ENCODE measurements at regions not wholly inside any gene's neighbourhood (a gene's known extent, or its start where the extent isn't known, plus 50 kb on each side); places are given as distances from the start of the nearest gene placed in this dataset.

DNA sequence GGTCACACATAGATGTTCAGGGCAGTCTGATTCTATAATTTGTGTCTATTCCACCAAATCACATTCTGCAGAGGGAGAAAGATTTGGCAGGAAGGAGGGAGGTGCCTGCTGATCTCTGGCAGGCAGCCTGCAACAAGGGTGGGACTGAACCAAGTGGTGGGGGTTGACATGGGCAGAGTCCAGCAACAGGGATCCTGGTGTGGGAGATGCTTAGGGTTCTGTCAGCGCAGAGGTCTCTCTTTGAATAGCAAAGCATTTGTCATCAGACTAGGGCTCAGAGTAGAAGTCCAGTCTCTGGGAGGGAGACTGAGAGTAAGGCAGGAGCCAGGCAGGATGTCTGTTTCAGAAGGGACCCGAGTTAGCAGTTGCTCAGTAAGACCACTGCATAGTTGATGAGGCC, 94.6 kb downstream of the UTP18 start:
- H3K27me3 ChIP-seq = no peaks in the 10 kb centered on the region
- no peak overlapping the region for H3K4me3 ChIP-seq
- H3K36me3 ChIP-seq = no peaks in the 10 kb centered on the region
- peaks cover 9% of the 10 kb centered on the region for H3K4me1 ChIP-seq
- no peak for DNase-seq (ENCODE audit: extremely low spot score in 2 of 2)
- H3K9me3 ChIP-seq = no peaks in the 10 kb centered on the region
- TF ChIP-seq, protein P1, sequence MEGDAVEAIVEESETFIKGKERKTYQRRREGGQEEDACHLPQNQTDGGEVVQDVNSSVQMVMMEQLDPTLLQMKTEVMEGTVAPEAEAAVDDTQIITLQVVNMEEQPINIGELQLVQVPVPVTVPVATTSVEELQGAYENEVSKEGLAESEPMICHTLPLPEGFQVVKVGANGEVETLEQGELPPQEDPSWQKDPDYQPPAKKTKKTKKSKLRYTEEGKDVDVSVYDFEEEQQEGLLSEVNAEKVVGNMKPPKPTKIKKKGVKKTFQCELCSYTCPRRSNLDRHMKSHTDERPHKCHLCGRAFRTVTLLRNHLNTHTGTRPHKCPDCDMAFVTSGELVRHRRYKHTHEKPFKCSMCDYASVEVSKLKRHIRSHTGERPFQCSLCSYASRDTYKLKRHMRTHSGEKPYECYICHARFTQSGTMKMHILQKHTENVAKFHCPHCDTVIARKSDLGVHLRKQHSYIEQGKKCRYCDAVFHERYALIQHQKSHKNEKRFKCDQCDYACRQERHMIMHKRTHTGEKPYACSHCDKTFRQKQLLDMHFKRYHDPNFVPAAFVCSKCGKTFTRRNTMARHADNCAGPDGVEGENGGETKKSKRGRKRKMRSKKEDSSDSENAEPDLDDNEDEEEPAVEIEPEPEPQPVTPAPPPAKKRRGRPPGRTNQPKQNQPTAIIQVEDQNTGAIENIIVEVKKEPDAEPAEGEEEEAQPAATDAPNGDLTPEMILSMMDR (IDR thresholded peaks at IDR 0.05) = no peak
- TF ChIP-seq POLR2A (IDR thresholded peaks at IDR 0.05) (no peak), POLR2AphosphoS5 (IDR thresholded peaks at IDR 0.05; ENCODE audit: insufficient read depth in 1 of 2, low read depth in 1 of 2) (no peak)
- intact Hi-C loops (cut with DNase I) = no loop called here
- H3K27ac ChIP-seq = no peak overlapping the region

DNA sequence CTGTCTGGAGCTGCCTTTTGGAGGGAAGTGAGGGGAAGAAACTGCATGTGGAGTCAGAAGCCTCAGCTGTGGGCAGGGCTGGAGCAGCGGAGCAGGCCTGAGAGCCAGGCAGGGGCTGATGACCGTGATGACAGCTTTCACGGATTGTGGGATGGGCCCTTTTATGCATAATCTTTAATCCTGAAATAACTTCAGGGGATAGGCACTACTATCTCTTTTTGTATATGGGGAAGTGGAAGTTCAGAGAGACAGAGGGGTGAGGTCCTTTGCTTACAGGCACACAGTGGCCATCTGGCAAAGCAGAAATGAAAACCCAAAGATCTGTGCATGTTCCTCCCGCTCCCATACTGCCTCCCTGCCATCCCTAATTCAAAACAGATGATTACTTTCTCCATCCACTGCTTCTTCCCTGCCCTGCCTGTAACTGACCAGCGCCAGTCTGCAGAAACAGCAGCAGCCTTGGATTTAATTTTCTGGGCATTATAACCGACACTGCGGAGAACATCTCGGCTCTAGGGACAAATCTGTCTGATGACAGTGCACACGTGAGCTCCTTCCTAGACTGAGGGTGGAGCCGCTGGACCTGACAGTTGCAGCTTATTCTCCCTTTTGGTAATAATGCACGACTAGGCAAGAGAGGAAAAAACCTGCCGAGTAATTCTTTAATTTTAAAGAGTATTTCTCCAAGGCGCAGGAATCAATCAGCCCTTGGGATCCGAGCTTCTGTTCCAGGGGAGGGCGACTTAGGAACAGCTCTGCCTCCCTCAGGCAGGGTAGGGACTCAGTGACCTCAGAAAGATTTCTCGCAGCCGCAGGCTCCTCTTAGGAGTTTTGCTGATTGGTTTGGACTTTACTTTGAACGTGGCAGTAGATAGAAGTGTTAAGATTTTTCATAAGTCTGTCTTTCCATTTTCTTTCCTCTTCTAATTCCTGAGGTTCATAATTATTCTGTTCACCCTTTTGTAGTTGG, 95.4 kb downstream of the UTP18 start:
- Histone ChIP-seq H3K4me1 (peaks cover 9% of the 10 kb centered on the region), H3K27me3 (no peaks in the 10 kb centered on the region), H3K9me3 (no peaks in the 10 kb centered on the region), H3K36me3 (no peaks in the 10 kb centered on the region), H3K4me3 (no peak overlapping the region), H3K27ac (no peak overlapping the region)
- intact Hi-C loops (cut with DNase I) = no loop called here
- no peak for DNase-seq (ENCODE audit: extremely low spot score in 2 of 2)
- TF ChIP-seq, protein P1 (IDR thresholded peaks at IDR 0.05) = no peak
- TF ChIP-seq POLR2AphosphoS5 (IDR thresholded peaks at IDR 0.05; ENCODE audit: insufficient read depth in 1 of 2, low read depth in 1 of 2) (no peak), POLR2A (IDR thresholded peaks at IDR 0.05) (no peak)

DNA sequence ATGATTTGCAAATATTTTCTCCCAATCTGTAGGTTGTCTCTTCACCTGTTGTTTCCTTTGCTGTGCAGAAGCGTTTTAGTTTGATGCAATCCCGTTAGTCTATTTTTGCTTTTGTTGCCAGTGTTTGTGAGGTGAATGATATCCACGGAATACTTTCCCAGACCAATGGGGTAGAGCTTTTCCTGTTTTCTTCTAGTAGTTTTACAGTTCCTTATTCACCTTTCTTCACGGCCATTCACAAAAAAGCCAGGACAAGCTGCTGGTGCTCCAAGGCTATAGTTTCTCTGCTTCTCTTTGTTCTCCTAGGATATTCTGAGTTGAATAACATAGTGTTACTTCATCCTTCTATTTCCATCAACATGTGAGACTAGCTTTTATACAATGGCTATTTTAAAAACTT, 98.7 kb downstream of the UTP18 start:
- intact Hi-C loops (cut with DNase I) = no loop called here
- no peak for DNase-seq (ENCODE audit: extremely low spot score in 2 of 2)
- H3K4me1 ChIP-seq = no peaks in the 10 kb centered on the region
- H3K27me3 ChIP-seq = no peaks in the 10 kb centered on the region
- TF ChIP-seq, protein P1 (IDR thresholded peaks at IDR 0.05) = no peak
- TF ChIP-seq POLR2A (IDR thresholded peaks at IDR 0.05) (no peak), POLR2AphosphoS5 (IDR thresholded peaks at IDR 0.05; ENCODE audit: insufficient read depth in 1 of 2, low read depth in 1 of 2) (no peak)
- H3K36me3 ChIP-seq = no peaks in the 10 kb centered on the region
- H3K4me3 ChIP-seq = no peak overlapping the region
- H3K9me3 ChIP-seq = no peaks in the 10 kb centered on the region
- no peak overlapping the region for H3K27ac ChIP-seq

DNA sequence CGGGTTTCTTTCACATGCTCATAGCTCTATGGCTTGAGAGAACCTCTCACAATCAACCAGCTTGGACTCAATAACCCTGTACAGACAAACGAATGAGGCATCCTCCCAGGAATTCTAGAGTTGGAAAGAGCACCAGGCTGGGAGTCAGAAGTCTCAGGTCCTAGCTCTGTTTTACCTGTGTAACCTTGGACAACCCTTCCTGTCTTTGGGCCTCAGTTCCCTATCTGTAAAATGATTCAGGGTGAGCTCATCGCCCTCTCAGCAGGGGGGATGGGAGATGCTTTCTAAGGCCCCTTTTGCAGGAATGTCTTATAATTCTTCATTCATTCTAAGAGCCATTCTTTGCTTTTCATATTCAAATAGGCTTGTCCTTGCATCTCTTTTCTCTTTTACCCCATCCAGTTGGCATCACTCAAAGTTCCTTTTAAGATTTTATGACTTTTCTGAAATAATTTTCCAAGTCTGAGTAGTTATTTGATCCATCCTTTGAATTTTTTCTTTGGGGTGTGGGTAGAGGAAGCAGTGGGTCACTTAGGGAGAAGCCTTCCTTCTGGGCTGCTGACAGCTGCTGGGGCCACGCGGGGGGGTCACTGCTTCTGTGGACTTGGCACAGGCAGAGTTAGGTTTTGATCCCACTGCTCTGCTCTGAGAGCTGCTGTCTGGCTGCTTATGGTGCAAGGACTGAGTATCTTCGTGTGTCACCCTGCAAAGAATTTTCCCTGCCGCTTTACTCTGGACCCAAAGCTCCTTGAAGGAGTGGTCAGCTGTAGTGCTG, 102.7 kb downstream of the UTP18 start:
- no peak overlapping the region for H3K4me3 ChIP-seq
- intact Hi-C loops (cut with DNase I) = no loop called here
- DNase-seq (ENCODE audit: extremely low spot score in 2 of 2) = no peak
- H3K4me1 ChIP-seq = no peaks in the 10 kb centered on the region
- TF ChIP-seq POLR2A (IDR thresholded peaks at IDR 0.05) (no peak), POLR2AphosphoS5 (IDR thresholded peaks at IDR 0.05; ENCODE audit: insufficient read depth in 1 of 2, low read depth in 1 of 2) (no peak)
- TF ChIP-seq, protein P1 (IDR thresholded peaks at IDR 0.05) = no peak
- H3K27ac ChIP-seq = no peak overlapping the region
- H3K36me3 ChIP-seq = no peaks in the 10 kb centered on the region
- H3K9me3 ChIP-seq = no peaks in the 10 kb centered on the region
- no peaks in the 10 kb centered on the region for H3K27me3 ChIP-seq
